Astrocyte of the hippocampus (primary cell): ENCODE measurements at regions not wholly inside any gene's neighbourhood (a gene's known extent, or its start where the extent isn't known, plus 50 kb on each side); places are given as distances from the start of the nearest gene placed in this dataset.

Experiments
- DNase-seq: peaks from one replicate; pipeline ENCODE4 v3.0.0; 2011; ENCODE audit warnings: low read depth, low spot score

DNA sequence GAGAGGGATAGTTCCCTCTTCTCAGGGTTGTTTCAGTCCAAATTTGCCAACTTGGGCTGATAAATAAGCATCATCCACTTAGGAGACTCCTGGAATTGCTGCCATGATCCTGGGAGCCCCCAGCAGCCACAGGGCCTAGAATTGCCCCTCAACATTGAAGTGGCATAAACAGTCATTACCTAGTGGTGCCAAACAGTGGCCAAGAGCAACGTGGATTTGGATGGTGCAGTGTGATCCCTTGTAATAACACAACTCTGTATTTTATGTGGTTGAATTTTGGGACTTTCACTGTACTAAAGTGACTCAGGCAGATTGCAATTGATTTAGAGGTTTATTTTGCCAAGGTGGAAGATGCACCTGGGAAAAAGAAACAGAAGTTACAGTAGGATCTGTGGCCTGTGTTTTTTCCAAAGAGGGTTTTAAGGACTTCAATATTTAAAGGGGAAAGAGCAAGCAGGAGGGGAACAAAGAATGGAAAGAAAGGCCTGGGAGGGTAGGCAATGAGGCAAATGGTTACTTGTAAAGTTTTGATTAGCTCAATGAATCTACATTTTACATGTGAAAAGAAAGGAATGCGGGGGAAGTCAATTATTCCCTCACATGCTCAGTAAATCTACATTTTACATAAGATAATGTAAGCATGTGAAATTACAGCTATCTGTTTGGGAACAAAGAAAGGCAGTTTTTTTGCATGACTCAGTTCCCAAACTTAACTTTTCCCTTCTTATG lies 168.0 kb upstream of the NOX3 start:
- DNase-seq, result no peak

DNA sequence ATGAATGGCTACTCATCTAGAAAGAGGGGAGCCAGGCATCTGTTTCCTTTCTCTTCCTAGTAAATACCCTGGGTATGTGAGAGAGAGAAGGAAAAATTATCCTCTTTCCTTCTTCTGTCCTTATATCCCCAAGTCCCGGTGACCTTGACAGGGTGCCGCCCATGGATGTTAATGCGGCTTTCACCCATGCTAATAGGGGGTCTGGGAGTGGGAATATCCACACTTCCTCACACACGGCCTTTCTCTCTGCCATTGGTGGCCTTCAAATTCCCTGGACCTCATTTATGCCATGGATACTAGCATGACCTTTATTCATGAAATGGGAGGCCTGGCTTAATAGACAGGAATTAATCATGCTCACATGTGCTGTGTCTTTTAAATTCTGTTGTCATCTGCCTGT lies 159.0 kb upstream of the NOX3 start:
- no peak for DNase-seq

GRCh38 chr6:155611742-155612141 lies 156.1 kb upstream of the NOX3 start:
- no peak for DNase-seq

DNA sequence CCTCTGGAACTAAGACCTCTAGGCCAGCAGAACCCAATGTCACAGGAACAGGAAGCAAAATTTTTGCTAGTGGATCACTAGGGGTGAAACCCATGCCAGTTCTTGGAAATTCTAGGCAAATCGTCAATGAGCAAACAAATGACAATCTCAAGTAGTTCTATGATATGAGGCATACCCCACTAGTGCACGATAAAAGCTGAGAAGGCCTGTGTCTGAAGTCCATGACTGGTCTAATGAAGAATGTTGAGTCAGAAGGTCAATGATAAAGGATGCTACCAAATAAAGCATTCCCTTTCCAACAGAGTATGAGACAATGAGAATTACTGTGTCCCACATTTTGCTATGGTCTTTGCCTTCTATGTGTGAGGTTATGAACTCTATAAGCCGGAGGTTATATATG lies 149.4 kb upstream of the NOX3 start:
- DNase-seq, result no peak

- no peak for DNase-seq
Observed at GRCh38 chr6:155599561-155599960, 143.9 kb upstream of the NOX3 start.

GRCh38 chr6:155599160-155599559 lies 143.5 kb upstream of the NOX3 start:
- DNase-seq, result no peak

- DNase-seq, result no peak
Observed at GRCh38 chr6:155595284-155595683, 139.6 kb upstream of the NOX3 start.

GRCh38 chr6:155591741-155592140 lies 136.1 kb upstream of the NOX3 start:
- no peak for DNase-seq

GRCh38 chr6:155589190-155589589 lies 133.6 kb upstream of the NOX3 start:
- no peak for DNase-seq

- no peak for DNase-seq
Observed at GRCh38 chr6:155587817-155588216, 132.2 kb upstream of the NOX3 start.

DNA sequence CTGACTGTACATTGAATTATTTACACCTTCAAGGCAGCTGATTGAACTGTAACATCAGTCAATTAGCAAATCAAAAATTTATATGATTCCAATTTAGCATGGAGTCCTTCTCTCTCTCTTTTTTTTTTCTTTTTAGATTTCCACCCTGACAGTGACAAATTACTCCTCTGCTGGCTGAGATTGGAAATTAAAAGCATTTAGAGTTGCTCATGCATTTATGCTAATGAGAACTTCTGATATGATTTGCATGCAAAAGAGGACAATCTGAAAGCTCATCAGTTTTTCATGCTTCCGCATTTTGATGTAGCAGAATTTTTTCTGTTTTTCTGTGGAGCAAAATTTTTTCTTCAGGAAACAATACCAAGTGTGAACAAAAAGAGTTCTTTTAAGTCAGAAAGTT lies 130.5 kb upstream of the NOX3 start:
- DNase-seq, result no peak

GRCh38 chr6:155584006-155584405 lies 128.4 kb upstream of the NOX3 start:
- no peak for DNase-seq

DNA sequence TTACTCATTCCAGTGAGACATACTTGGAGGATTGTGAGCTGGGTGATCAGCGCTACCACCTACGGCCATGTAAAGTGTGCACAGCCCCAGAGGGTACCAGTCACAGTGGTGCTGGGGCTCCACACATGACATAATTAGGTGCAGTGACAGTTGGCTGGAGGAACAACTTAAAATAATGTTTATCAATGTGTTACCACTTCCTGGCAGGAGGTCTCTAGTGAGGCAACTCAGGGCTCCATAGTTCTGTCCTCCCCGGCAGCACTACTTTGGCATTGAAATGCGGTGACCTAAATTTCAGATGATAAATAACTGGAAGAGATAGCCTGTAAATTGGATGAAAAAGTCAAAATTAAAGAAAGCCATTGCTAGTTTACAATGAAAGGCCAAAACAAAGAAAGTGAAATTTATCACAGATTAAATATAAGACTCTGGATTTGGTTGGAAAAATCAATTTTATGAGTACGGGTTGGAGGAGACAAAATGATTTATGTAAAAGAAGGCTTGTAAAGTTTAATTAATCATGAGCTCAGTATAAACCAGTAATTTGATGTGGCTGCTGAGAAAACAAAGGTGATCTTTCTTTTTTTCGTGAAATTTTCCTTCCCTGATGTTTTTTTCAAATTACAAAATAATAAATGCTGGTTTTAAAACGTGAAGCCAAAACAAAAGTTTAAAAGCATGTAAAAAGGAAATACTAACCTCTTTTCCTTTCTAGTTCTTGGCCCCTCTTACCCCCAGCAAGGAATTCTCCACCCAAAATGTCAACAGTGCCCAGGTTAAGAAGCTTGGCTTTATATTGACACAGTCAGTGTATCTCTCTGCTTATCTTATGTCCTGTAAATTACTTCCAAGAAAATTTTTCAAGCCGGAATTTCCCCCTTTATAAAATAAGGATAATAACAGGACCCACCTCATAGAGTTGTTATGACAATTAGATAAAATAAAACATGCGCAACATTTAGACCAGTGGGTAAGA lies 126.7 kb upstream of the NOX3 start:
- DNase-seq, result no peak

DNA sequence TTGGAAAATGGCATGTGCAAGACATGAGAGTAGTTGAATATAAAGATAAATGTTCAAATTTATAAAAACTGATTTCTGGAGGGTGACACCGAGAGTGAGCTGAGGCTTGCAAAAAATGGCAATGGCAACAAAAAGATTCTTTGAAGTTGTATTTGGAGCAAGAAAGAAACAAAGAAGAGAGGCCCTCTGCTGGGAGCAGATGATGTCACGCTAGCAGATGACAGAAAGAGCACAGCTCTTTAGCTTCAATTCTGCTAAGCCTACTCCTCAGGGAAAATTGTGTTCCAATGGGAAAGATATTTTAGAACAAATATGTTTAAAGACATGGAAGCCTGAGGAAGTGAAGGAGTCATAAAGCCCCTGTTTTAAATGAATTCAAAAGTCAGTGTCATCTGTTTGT lies 125.3 kb upstream of the NOX3 start:
- DNase-seq, result no peak

GRCh38 chr6:155578251-155578650 lies 122.6 kb upstream of the NOX3 start:
- no peak for DNase-seq

DNA sequence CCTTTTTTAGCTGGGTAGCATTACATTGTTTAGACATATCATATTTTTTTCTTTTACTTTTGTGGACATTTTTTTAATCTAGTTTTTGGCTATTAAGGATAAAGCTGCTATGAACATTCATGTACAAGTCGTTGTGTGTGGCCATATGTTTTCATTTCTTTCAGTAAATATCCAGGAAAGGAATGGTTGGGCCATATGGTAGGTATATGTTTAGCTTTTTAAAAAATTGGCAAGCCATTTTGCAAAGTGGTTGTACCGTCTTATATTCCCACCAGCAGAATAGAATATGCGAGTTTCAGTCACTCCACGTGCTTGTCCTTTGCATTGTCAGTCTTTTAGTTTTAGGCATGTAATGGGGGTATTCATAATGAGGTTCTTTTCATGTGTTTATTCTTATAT lies 106.3 kb upstream of the NOX3 start:
- no peak for DNase-seq

DNA sequence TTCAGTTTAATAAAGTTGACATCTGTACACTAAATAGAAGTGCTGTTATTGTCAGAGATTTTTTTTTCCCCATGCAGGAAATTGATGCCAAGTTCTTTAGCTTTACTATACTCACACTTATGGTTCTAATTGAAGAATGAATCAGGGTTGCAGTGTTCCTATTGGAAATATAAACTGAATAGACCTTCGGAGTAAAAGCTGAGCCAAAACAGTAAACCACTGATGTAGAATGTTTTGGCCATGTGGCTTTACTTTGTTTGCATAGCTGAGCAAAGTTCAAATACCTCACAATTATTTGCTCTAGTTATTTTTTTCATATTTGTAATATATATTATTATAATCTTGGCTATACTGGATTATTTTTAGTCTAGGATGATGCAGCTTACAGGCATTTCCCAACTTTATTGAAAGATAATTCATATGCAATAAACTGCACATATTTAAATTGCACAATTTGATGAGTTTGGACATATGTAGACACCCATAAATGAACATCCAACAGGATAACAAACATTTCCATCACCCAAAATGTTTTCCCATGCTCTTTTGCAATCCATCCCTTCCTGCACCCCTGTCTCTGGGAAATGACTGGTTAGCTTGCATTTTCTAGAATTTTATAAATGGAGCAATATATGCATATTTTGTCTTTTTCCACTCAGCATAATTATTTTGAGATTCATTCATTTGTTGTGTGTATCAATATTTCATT lies 105.8 kb upstream of the NOX3 start:
- DNase-seq, result no peak

- no peak for DNase-seq
Observed at GRCh38 chr6:155549928-155550327, 94.3 kb upstream of the NOX3 start.

GRCh38 chr6:155549028-155549798 lies 93.6 kb upstream of the NOX3 start:
- no peak for DNase-seq

GRCh38 chr6:155548576-155548975 lies 92.9 kb upstream of the NOX3 start:
- no peak for DNase-seq

DNA sequence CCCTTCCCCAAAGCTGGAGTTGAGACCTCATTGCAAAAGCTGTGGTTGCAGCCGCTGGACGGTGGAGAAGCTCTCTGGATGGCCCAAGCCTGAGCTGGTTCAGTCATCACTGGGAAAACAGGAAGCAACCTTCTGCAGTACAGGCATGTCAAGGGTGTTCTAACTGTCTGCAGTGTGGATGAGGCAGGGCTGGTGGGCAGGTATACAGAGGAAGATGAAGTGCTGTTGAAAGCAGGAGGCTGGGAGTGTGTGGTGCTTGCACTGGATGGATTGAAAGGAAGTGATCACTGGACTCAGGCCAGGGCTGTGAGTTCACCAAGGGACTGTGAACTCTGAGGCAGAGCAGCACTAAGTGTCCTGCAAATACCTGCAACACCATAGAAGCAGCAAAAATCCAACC lies 89.0 kb upstream of the NOX3 start:
- no peak for DNase-seq
